Calu3 (cell line): ENCODE measurements at regions not wholly inside any gene's neighbourhood (a gene's known extent, or its start where the extent isn't known, plus 50 kb on each side); places are given as distances from the start of the nearest gene placed in this dataset.

Experiments
- BruUV-seq: library from RNA; stranded (reverse); fragments of 400-500 nt; replicated peaks from 2 replicates; lab custom pipeline; 2021; lab: Mats Ljungman, UMichigan
- CTCF ChIA-PET: fragments of 300-600 bp; sonication (Branson Sonifier 250); formaldehyde crosslinking; loops from one replicate; lab custom pipeline; 2022; ENCODE audit warnings: antibody characterized with exemption; lab: Charles Lee
- DNase-seq: peaks from one replicate; pipeline ENCODE4 v3.0.0; 2022
- H3K27ac Mint-ChIP-seq: one replicate; pipeline ENCODE4 v1.8.0; 2022; ENCODE audit warnings: mixed read lengths; ENCODE audit not compliant: unreplicated experiment
- H3K27me3 Mint-ChIP-seq: one replicate; pipeline ENCODE4 v1.8.0; 2022; ENCODE audit warnings: mixed read lengths; ENCODE audit not compliant: unreplicated experiment
- H3K36me3 Mint-ChIP-seq: one replicate; pipeline ENCODE4 v1.8.0; 2022; ENCODE audit warnings: mild to moderate bottlenecking, moderate library complexity, mixed read lengths; ENCODE audit not compliant: insufficient read depth, unreplicated experiment
- H3K4me1 Mint-ChIP-seq: one replicate; pipeline ENCODE4 v1.8.0; 2022; ENCODE audit warnings: mild to moderate bottlenecking, low read depth, mixed read lengths; ENCODE audit not compliant: unreplicated experiment
- H3K4me3 Mint-ChIP-seq: one replicate; pipeline ENCODE4 v1.8.0; 2022; ENCODE audit warnings: mild to moderate bottlenecking, low read depth, moderate library complexity, mixed read lengths; ENCODE audit not compliant: unreplicated experiment
- H3K9me3 Mint-ChIP-seq: one replicate; pipeline ENCODE4 v1.8.0; 2022; ENCODE audit warnings: low read depth, mixed read lengths; ENCODE audit not compliant: unreplicated experiment
- intact Hi-C: fragments of 100-400 bp; cut with micrococcal nuclease; formaldehyde crosslinking; loops from one replicate; pipeline ENCODE4 v1.10.0; 2022; ENCODE audit not compliant: unreplicated experiment
- TF ChIP-seq, protein P1 (sequence below): fragments of 200-600 bp; IDR thresholded peaks from one replicate; pipeline ENCODE4 v1.8.0; 2022; ENCODE audit warnings: antibody characterized with exemption; ENCODE audit not compliant: unreplicated experiment

GRCh38 chr5:111836426-111836825 lies 79.4 kb upstream of the NREP start:
- Mint-ChIP-seq H3K4me3 (no peak overlapping the region), H3K4me1 (no peaks in the 10 kb centered on the region), H3K9me3 (no peaks in the 10 kb centered on the region), H3K36me3 (no peaks in the 10 kb centered on the region), H3K27me3 (no peaks in the 10 kb centered on the region), H3K27ac (no peak overlapping the region)
- TF ChIP-seq, protein P1, sequence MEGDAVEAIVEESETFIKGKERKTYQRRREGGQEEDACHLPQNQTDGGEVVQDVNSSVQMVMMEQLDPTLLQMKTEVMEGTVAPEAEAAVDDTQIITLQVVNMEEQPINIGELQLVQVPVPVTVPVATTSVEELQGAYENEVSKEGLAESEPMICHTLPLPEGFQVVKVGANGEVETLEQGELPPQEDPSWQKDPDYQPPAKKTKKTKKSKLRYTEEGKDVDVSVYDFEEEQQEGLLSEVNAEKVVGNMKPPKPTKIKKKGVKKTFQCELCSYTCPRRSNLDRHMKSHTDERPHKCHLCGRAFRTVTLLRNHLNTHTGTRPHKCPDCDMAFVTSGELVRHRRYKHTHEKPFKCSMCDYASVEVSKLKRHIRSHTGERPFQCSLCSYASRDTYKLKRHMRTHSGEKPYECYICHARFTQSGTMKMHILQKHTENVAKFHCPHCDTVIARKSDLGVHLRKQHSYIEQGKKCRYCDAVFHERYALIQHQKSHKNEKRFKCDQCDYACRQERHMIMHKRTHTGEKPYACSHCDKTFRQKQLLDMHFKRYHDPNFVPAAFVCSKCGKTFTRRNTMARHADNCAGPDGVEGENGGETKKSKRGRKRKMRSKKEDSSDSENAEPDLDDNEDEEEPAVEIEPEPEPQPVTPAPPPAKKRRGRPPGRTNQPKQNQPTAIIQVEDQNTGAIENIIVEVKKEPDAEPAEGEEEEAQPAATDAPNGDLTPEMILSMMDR, result no peak
- no TSS peak for BruUV-seq
- CTCF ChIA-PET, result no interaction called here
- intact Hi-C loops, result loop anchor here (10.0 kb wide), 1 partner anchor 152 kb away; no protein-coding TSS in a partner anchor
- no peak for DNase-seq

GRCh38 chr5:111834926-111835599 lies 78.1 kb upstream of the NREP start:
- H3K9me3 Mint-ChIP-seq, result no peaks in the 10 kb centered on the region
- intact Hi-C loops, result loop anchor here (1.0 to 10.0 kb wide), 2 partner anchors 150 to 312 kb away; no protein-coding TSS in a partner anchor
- CTCF ChIA-PET, result no interaction called here
- no peak overlapping the region for H3K27ac Mint-ChIP-seq
- TF ChIP-seq, protein P1, result no peak
- no peaks in the 10 kb centered on the region for H3K27me3 Mint-ChIP-seq
- no TSS peak for BruUV-seq
- no peak for DNase-seq
- no peaks in the 10 kb centered on the region for H3K36me3 Mint-ChIP-seq
- peaks cover 10% of the 10 kb centered on the region for H3K4me1 Mint-ChIP-seq
- H3K4me3 Mint-ChIP-seq, result no peak overlapping the region

GRCh38 chr5:111830333-111830732 lies 73.3 kb upstream of the NREP start:
- Mint-ChIP-seq H3K9me3 (no peaks in the 10 kb centered on the region), H3K27me3 (no peaks in the 10 kb centered on the region), H3K36me3 (no peaks in the 10 kb centered on the region), H3K4me3 (no peak overlapping the region), H3K27ac (peak overlapping the region; percentile 64), H3K4me1 (peaks cover 21% of the 10 kb centered on the region)
- no TSS peak for BruUV-seq
- CTCF ChIA-PET, result interaction anchor here (1.2 to 1.5 kb wide), 4 partner anchors 8 to 279 kb away, joined by 3 to 4 read pairs (median 4); no protein-coding TSS in a partner anchor
- peak; percentile 61 for DNase-seq
- TF ChIP-seq, protein P1, result no peak
- intact Hi-C loops, result loop anchor here (10.0 kb wide), 1 partner anchor 146 kb away; no protein-coding TSS in a partner anchor

DNA sequence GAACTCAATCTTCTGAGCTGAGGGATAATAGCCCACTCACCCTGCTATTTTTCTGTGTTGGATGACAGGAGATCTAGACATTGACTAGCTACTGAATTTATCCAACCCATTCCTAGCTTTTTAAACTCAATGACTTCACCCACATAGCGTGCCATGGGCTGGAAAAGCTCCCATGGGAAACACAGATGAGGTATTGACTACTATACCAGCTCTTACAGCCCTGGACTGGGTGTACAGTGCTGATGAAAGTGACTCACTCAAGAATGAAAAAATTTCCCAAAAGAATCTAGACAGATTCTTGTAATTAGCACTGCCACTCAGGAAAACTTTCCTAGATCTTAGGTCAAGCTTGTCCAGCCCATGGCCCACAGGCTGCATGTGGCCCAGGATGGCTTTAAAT lies 72.7 kb upstream of the NREP start:
- no peak overlapping the region for H3K4me3 Mint-ChIP-seq
- H3K27ac Mint-ChIP-seq, result peak overlapping the region; percentile 64
- DNase-seq, result no peak
- intact Hi-C loops, result loop anchor here (10.0 kb wide), 1 partner anchor 145 kb away; no protein-coding TSS in a partner anchor
- H3K27me3 Mint-ChIP-seq, result no peaks in the 10 kb centered on the region
- CTCF ChIA-PET, result interaction anchor here (0.7 to 1.5 kb wide), 5 partner anchors 9 to 606 kb away, joined by 3 to 4 read pairs (median 3); no protein-coding TSS in a partner anchor
- H3K4me1 Mint-ChIP-seq, result peaks cover 21% of the 10 kb centered on the region
- no peaks in the 10 kb centered on the region for H3K36me3 Mint-ChIP-seq
- TF ChIP-seq, protein P1, result no peak
- BruUV-seq, result no TSS peak
- H3K9me3 Mint-ChIP-seq, result no peaks in the 10 kb centered on the region
